ENCODE measurements at regions not wholly inside any gene's neighbourhood (a gene's known extent, or its start where the extent isn't known, plus 50 kb on each side); places are given as distances from the start of the nearest gene placed in this dataset.

DNA sequence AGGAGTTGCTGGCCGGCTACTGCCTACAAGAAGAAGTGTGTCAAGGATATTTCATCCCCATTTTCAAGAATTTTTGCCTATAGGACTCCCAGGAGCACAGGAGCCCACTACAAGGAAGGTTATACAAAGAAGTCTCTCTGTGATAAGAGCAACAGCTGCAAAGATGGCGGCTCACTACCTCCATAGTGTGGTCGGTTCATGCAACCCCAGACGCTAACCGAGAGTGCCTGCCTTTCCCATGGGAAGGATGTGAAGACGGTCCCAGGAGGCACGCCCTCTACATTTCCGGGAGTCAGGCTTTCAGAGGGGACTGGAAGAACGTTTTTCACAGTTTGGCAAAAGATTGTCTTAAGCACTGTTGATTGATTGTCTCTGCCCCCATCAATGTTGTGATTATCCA, 816.3 kb downstream of the QKI start:
- Histone ChIP-seq H3K36me3 (no peaks in the 10 kb centered on the region), H3K4me1 (no peaks in the 10 kb centered on the region), H3K4me3 (no peak overlapping the region), H3K9me3 (no peaks in the 10 kb centered on the region), H3K27me3 (no peaks in the 10 kb centered on the region), H3K27ac (no peak overlapping the region)
- DNase-seq, result no peak
- WGBS, 2 donors (ENCODE audit: low coverage in 1 of 2), result 57 to 91% methylated on average over 1 to 9 of the region's 9 CpGs
- TF ChIP-seq POLR2AphosphoS5 (IDR thresholded peaks at IDR 0.05) (no peak), CTCF (IDR thresholded peaks at IDR 0.05) (no peak), EP300 (IDR thresholded peaks at IDR 0.05; ENCODE audit: low read depth) (no peak), POLR2A (IDR thresholded peaks at IDR 0.05) (no peak)
- intact Hi-C loops (cut with DNase I; ENCODE audit: low total_unique reads) (loop anchor here (10.0 kb wide), 1 partner anchor 1844 kb away; no protein-coding TSS in a partner anchor), in situ Hi-C loops (cut with MboI; ENCODE audit: low pct_ligation_motif_present in 1 of 4, low pct_unique_long_range_greater_than_20kb in 1 of 4, low sequenced_read_pairs in 3 of 4) (no loop called here)

GRCh38 chr6:164230259-164230658, 815.7 kb downstream of the QKI start:
- H3K36me3 ChIP-seq, result no peaks in the 10 kb centered on the region
- in situ Hi-C loops (cut with MboI; ENCODE audit: low pct_ligation_motif_present in 1 of 4, low pct_unique_long_range_greater_than_20kb in 1 of 4, low sequenced_read_pairs in 3 of 4), result no loop called here
- no peak overlapping the region for H3K4me3 ChIP-seq
- H3K27ac ChIP-seq, result no peak overlapping the region
- intact Hi-C loops (cut with DNase I; ENCODE audit: low total_unique reads), result loop anchor here (10.0 kb wide), 1 partner anchor 1845 kb away; no protein-coding TSS in a partner anchor
- no peaks in the 10 kb centered on the region for H3K4me1 ChIP-seq
- TF ChIP-seq CTCF (IDR thresholded peaks at IDR 0.05) (no peak), POLR2AphosphoS5 (IDR thresholded peaks at IDR 0.05) (no peak), POLR2A (IDR thresholded peaks at IDR 0.05) (no peak), EP300 (IDR thresholded peaks at IDR 0.05; ENCODE audit: low read depth) (no peak)
- no peaks in the 10 kb centered on the region for H3K27me3 ChIP-seq
- no peak for DNase-seq
- H3K9me3 ChIP-seq, result no peaks in the 10 kb centered on the region
- 80 to 88% methylated on average over 6 of the region's 6 CpGs for WGBS, 2 donors (ENCODE audit: low coverage in 1 of 2)

- TF ChIP-seq EP300 (IDR thresholded peaks at IDR 0.05; ENCODE audit: low read depth), result no peak
- TF ChIP-seq POLR2A (IDR thresholded peaks at IDR 0.05), result no peak
- TF ChIP-seq POLR2AphosphoS5 (IDR thresholded peaks at IDR 0.05), result no peak
- no peak for TF ChIP-seq CTCF (IDR thresholded peaks at IDR 0.05)
- intact Hi-C loops (cut with DNase I; ENCODE audit: low total_unique reads), result loop anchor here (10.0 kb wide), 1 partner anchor 1845 kb away; no protein-coding TSS in a partner anchor
- no peaks in the 10 kb centered on the region for H3K27me3 ChIP-seq
- no peaks in the 10 kb centered on the region for H3K36me3 ChIP-seq
- no peaks in the 10 kb centered on the region for H3K4me1 ChIP-seq
- no peak overlapping the region for H3K27ac ChIP-seq
- DNase-seq, result no peak
- H3K9me3 ChIP-seq, result no peaks in the 10 kb centered on the region
- no peak overlapping the region for H3K4me3 ChIP-seq
- in situ Hi-C loops (cut with MboI; ENCODE audit: low pct_ligation_motif_present in 1 of 4, low pct_unique_long_range_greater_than_20kb in 1 of 4, low sequenced_read_pairs in 3 of 4), result no loop called here
- WGBS, 2 donors (ENCODE audit: low coverage in 1 of 2), result 75 to 83% methylated on average over 8 of the region's 8 CpGs
Observed at GRCh38 chr6:164229716-164230115, 815.2 kb downstream of the QKI start.

- in situ Hi-C loops (cut with MboI; ENCODE audit: low pct_ligation_motif_present in 1 of 4, low pct_unique_long_range_greater_than_20kb in 1 of 4, low sequenced_read_pairs in 3 of 4) (no loop called here), intact Hi-C loops (cut with DNase I; ENCODE audit: low total_unique reads) (no loop called here)
- H3K4me1 ChIP-seq, result no peaks in the 10 kb centered on the region
- 74 to 96% methylated on average over 4 to 17 of the region's 17 CpGs for WGBS, 2 donors (ENCODE audit: low coverage in 1 of 2)
- no peak for TF ChIP-seq CTCF (IDR thresholded peaks at IDR 0.05)
- TF ChIP-seq EP300 (IDR thresholded peaks at IDR 0.05; ENCODE audit: low read depth), result no peak
- no peak for TF ChIP-seq POLR2A (IDR thresholded peaks at IDR 0.05)
- no peak for TF ChIP-seq POLR2AphosphoS5 (IDR thresholded peaks at IDR 0.05)
- H3K4me3 ChIP-seq, result no peak overlapping the region
- DNase-seq, result no peak
- no peaks in the 10 kb centered on the region for H3K36me3 ChIP-seq
- no peaks in the 10 kb centered on the region for H3K27me3 ChIP-seq
- no peaks in the 10 kb centered on the region for H3K9me3 ChIP-seq
- no peak overlapping the region for H3K27ac ChIP-seq
Observed at GRCh38 chr6:164227952-164228522, 813.5 kb downstream of the QKI start.
